OCI-M2 (cell line): ENCODE measurements at regions not wholly inside any gene's neighbourhood (a gene's known extent, or its start where the extent isn't known, plus 50 kb on each side); places are given as distances from the start of the nearest gene placed in this dataset.
"Not testable (repeated sequence)": the region's sequence is repeated elsewhere in the genome, so short reads cannot be mapped to it uniquely, and the experiment has no call there.

ENCODE experiments used
- DNase-seq: peaks from one replicate; lab custom pipeline; 2025; ENCODE audit not compliant: unreplicated experiment; lab: John Stamatoyannopoulos, UW

GRCh38 chr9:31185831-31186230, 1198.6 kb upstream of the ACO1 start:
- no peak for DNase-seq

GRCh38 chr9:31188496-31188895, 1195.9 kb upstream of the ACO1 start:
- DNase-seq = no peak

GRCh38 chr9:31210978-31211570, 1173.4 kb upstream of the ACO1 start:
- DNase-seq = no peak

GRCh38 chr9:31229976-31230375, 1154.5 kb upstream of the ACO1 start:
- not testable (repeated sequence) for DNase-seq

- no peak for DNase-seq
Measured at GRCh38 chr9:31232485-31232884, 1152.0 kb upstream of the ACO1 start.

GRCh38 chr9:31236344-31236743, 1148.1 kb upstream of the ACO1 start:
- DNase-seq = no peak

- DNase-seq = no peak
Measured at GRCh38 chr9:31243386-31243785, 1141.1 kb upstream of the ACO1 start.

GRCh38 chr9:31248156-31248555, 1136.3 kb upstream of the ACO1 start:
- no peak for DNase-seq

- DNase-seq = no peak
Measured at GRCh38 chr9:31251386-31251785, 1133.1 kb upstream of the ACO1 start.

GRCh38 chr9:31253800-31254762, 1130.4 kb upstream of the ACO1 start:
- no peak for DNase-seq

GRCh38 chr9:31255211-31255610, 1129.2 kb upstream of the ACO1 start:
- DNase-seq = no peak

GRCh38 chr9:31259824-31260223, 1124.6 kb upstream of the ACO1 start:
- DNase-seq = no peak

- DNase-seq = no peak
Measured at GRCh38 chr9:31272456-31273295, 1111.8 kb upstream of the ACO1 start.

GRCh38 chr9:31275419-31275818, 1109.0 kb upstream of the ACO1 start:
- DNase-seq = no peak

GRCh38 chr9:31290731-31291130, 1093.7 kb upstream of the ACO1 start:
- no peak for DNase-seq

- no peak for DNase-seq
Measured at GRCh38 chr9:31302620-31303418, 1081.6 kb upstream of the ACO1 start.

GRCh38 chr9:31304576-31304975, 1079.9 kb upstream of the ACO1 start:
- DNase-seq = no peak

- no peak for DNase-seq
Measured at GRCh38 chr9:31314241-31314640, 1070.2 kb upstream of the ACO1 start.

GRCh38 chr9:31320494-31320893, 1063.9 kb upstream of the ACO1 start:
- no peak for DNase-seq

GRCh38 chr9:31321256-31321655, 1063.2 kb upstream of the ACO1 start:
- no peak for DNase-seq

GRCh38 chr9:31321686-31322085, 1062.8 kb upstream of the ACO1 start:
- no peak for DNase-seq
